ENCODE measurements at regions not wholly inside any gene's neighbourhood (a gene's known extent, or its start where the extent isn't known, plus 50 kb on each side); places are given as distances from the start of the nearest gene placed in this dataset.

- TF ChIP-seq TAF1 (IDR thresholded peaks at IDR 0.05; ENCODE audit: borderline replicate concordance, low read depth, low read length) (no peak), POLR2A (IDR thresholded peaks at IDR 0.05; ENCODE audit: low read depth, low read length) (no peak), POLR2AphosphoS5 (IDR thresholded peaks at IDR 0.05; ENCODE audit: low read depth, low read length) (no peak)
These were observed 832.7 kb upstream of the ZNF608 start for GRCh38 chr5:125579182-125579581.

Data from GM12892 (cell line).